GM18861 (cell line): ENCODE measurements at regions not wholly inside any gene's neighbourhood (a gene's known extent, or its start where the extent isn't known, plus 50 kb on each side); places are given as distances from the start of the nearest gene placed in this dataset.
"Not testable (repeated sequence)": the region's sequence is repeated elsewhere in the genome, so short reads cannot be mapped to it uniquely, and the experiment has no call there.

Experiments used
- ATAC-seq: cut with Tn5 transposase; IDR thresholded peaks from one replicate; pipeline ENCODE4 v1.9.1; 2021; ENCODE audit not compliant: unreplicated experiment

DNA sequence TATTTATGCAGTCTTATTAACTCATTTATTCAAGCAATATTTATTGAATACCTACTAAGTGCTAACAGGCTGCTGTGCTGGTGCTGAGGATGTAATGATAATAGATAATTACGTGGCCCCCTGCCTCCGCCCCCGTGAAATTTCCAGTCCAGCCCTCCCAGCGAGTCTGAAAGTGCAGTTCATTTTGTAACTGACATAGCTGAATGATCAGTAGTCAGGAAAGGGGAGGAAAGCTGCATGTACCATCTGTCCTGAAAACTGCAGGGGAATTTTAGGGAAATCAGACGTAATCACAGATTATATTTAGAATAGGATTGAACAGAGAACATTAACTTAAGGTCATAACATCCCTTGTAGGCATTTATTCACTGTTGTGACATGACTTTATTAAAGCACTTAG is 736.8 kb downstream of the MCTP2 start:
- ATAC-seq = no peak

- no peak for ATAC-seq
Observed at GRCh38 chr15:94970096-94970495, 738.7 kb downstream of the MCTP2 start.

DNA sequence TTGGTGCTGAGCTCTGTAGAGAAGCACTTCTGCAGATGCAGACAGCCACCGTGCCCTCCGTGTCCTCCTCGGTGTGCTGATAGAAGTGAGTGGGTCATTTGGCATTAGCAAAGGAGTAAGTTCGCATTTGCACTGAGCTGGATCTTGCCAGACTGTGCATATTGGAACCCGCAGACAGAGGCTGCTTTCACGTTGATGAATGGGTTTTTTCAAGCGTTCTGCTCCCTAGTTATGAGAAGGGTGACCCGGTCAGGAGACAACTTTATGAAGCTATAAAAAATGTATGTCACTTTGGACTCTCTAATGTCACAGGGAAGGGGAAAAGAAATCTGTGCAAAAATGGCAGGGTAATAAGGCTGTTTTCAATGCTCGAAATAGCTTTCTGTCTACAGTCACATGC is 739.4 kb downstream of the MCTP2 start:
- no peak for ATAC-seq

GRCh38 chr15:94972314-94972713 is 741.0 kb downstream of the MCTP2 start:
- no peak for ATAC-seq

DNA sequence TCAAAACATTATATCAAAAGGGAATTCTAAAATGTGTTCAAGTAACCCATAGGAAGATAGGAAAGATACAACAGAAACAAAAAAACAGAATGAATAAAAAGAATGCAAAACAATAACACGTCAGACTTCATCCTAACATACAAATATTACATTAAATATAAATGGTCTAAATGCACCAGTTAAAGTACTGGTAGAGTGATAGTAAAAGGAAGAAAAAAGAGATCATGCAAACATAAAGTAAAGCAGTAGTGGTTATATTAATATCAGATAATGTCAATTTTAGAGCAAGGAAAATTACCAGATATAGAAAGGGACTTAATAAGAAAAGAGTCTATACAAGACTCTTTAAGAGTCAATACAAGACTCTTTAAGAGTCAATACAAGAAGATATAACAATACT is 755.7 kb downstream of the MCTP2 start:
- no peak for ATAC-seq

DNA sequence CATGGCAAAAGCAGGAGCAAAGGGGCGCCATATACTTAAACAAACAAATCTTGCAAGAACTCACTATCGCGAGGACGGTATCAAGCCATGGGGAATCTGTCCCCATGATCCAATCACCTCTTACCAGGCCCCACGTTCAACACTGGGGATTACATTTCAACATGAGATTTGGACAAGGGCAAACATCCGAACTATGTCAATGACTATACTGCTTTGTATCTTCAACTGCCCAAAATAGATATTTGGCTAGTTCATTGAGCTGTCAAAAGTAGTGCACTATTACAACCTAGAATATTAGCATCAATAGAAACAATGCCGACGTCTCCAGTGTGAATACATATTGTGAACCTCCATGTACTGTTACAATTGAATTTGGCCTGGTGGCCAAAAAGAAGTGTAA is 760.4 kb downstream of the MCTP2 start:
- no peak for ATAC-seq

DNA sequence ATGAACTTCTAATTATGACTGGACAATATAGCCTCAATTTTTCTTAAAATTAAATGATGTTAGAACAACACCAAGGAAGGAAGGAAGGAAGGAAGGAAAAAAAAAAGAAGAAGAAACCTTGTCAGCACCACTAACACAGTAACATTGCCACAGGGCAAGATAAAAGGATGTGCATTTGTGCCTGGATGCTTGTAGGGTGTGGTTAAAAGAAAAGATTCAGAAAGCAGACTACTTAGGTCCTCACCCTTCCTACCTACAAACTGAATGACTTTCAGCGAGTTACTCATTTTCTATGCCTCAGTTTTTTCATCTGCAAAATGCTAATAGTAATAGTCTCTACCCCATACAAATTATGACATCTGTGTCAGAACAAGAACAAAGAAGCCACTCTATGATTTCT is 778.3 kb downstream of the MCTP2 start:
- ATAC-seq = no peak

DNA sequence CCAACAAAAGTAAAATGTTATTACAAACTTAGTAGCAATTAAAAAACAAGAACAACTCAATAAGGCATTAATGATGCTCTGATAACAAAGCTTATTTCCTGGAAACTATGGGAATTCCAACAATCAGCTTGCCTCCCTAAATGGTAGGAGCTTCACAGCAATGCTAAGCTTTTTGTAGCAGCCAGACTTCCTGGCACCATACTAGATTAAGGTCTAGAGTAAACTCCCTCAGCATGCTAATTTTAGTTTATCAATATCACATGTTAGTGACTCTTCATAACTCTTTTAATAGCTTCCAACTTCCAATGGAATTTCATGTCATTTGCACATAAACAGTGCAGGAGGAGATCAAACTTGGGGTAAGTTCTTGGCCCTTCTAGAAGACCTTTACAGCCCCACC is 782.0 kb downstream of the MCTP2 start:
- no peak for ATAC-seq

DNA sequence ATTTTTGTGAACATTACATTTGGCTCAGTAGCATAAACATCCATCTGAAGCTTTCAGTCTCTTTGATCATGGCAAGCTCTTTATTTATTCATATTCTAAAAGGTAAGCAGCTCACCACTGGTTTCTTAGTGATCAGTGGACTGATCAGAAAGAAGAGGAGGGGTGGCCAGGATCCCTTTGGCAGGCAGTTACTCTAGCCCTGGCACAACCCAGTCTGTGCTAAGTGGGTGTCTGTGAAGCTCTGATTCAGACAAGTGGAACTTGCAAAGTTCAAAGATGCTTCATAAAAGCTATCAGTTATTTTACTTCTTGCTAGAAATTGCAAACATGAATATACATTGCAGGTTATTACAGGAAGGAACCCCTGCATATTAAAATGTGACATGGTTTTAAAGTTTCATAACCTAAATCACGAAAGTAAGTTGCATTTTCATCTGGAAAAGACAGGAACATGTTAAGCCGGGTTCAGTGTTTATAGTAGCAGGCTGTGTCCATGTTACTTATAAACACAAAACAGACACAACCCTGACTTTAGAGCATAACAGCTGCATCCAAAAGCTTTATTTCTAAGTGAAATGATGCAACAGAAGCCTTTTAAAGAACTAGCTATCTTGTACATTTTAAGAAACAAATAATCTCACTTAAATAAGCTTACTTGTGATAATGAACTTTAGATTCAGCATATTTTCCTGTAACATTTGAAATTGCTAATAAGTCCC is 785.3 kb downstream of the MCTP2 start:
- no peak for ATAC-seq

GRCh38 chr15:95017666-95018328 is 786.4 kb downstream of the MCTP2 start:
- ATAC-seq = no peak

GRCh38 chr15:95018888-95019545 is 787.7 kb downstream of the MCTP2 start:
- ATAC-seq = peak; percentile 81

DNA sequence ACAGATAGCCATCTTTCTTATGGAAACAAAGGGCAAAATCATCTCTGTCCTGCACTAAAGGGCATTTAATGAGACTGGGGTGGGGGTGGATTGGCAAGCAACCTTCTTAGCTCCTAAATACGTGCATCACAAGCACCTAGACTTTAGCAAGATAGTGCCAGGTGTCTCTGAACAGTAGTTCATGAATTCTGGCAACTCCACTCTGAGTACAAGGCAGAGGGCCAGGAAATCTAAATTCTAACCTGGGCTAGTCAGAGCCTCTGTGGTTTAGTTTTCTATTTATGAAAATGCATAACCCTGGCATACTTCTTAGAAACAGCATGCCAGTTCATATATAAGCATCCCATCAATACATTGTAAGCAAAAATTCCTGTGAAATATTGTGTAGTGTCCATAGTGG is 788.5 kb downstream of the MCTP2 start:
- no peak for ATAC-seq

DNA sequence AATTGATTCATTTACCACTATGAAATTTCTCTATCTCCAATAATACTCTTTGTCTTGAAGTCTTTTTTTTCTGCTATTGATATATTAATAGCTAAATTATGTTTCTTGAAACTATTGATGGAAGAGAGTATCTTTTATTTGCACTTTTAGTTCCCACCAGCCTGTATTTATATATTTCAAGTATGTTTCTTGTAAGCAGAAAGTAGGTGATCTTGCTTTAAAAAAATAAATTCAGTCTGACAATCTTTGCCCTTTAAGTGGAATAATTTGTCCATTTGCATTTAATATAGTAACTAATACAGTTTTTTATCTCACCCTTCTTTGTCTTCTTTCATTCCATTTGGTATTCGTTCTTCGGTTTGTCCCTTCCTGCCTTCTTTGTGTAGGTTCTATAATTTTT is 790.5 kb downstream of the MCTP2 start:
- ATAC-seq = no peak

GRCh38 chr15:95024351-95024750 is 793.0 kb downstream of the MCTP2 start:
- no peak for ATAC-seq

- no peak for ATAC-seq
Observed at GRCh38 chr15:95025924-95026728, 794.8 kb downstream of the MCTP2 start.

GRCh38 chr15:95027981-95028380 is 796.6 kb downstream of the MCTP2 start:
- ATAC-seq = no peak

- no peak for ATAC-seq
Observed at GRCh38 chr15:95032156-95032555, 800.8 kb downstream of the MCTP2 start.

- ATAC-seq = no peak
Observed at GRCh38 chr15:95035106-95035505, 803.7 kb downstream of the MCTP2 start.

DNA sequence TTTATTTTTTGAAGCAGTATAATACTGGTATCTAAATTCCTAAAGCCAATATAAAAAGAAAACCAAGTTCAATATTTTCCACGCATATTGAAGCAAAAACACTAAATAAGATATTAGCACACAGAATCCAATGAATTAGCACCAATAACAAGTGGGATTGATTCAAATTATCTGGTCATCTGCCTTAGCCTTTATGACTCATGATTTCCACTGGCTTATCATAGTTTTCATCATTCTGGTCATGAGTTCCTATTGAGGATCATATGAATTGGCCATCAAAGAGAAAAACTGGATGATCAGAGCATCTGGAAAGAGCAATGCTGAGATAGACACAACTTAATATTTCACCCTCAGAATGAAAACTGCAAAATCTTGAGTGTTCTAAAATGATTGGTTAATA is 809.9 kb downstream of the MCTP2 start:
- no peak for ATAC-seq

DNA sequence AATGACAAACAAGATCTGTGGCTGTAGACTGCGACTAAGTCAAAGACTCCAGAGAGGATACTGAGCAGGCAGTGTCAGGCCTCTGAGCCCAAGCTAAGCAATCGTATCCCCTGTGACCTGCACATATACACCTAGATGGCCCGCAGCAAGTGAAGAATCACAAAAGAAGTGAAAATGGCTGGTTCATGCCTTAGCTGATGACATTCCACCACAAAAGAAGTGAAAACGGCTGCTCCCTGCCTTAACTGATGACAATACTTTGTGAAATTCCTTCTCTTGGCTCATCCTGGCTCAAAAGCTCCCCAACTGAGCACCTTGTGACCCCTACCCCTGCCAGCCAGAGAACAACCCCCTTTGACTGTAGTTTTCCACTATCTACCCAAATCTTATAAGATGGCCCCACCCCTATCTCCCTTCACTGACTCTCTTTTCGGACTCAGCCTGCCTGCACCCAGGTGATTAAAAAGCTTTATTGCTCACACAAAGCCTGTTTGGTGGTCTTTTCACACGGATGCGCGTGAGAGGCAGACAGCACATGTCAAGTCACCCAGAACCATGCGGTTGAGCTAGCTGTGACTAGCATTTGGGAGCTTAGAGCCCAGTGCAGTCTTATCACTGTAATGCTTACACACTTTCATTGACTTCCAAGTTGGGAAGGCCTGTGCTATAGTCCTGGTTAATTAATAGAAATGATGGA is 812.0 kb downstream of the MCTP2 start:
- ATAC-seq = not testable (repeated sequence)

- ATAC-seq = no peak
Observed at GRCh38 chr15:95043933-95044313, 812.6 kb downstream of the MCTP2 start.
